Choroid plexus epithelial cell (primary cell): ENCODE measurements at regions not wholly inside any gene's neighbourhood (a gene's known extent, or its start where the extent isn't known, plus 50 kb on each side); places are given as distances from the start of the nearest gene placed in this dataset.

Experiments used
- DNase-seq: peaks from one replicate; pipeline ENCODE4 v3.0.0-alpha.2; 2010; ENCODE audit warnings: low read depth
- H3K4me3 ChIP-seq: 2 replicates; pipeline ENCODE4 v1.5.1; 2011; ENCODE audit warnings: low read depth, mild to moderate bottlenecking, control low read depth, low read length, moderate library complexity
- TF ChIP-seq, protein P1 (sequence below): conservative IDR thresholded peaks from 2 replicates; pipeline ENCODE4 v1.5.1; 2011; ENCODE audit warnings: low read depth, mild to moderate bottlenecking, control low read depth, inconsistent platforms, low read length, moderate library complexity

- no peak for DNase-seq
- TF ChIP-seq, protein P1, sequence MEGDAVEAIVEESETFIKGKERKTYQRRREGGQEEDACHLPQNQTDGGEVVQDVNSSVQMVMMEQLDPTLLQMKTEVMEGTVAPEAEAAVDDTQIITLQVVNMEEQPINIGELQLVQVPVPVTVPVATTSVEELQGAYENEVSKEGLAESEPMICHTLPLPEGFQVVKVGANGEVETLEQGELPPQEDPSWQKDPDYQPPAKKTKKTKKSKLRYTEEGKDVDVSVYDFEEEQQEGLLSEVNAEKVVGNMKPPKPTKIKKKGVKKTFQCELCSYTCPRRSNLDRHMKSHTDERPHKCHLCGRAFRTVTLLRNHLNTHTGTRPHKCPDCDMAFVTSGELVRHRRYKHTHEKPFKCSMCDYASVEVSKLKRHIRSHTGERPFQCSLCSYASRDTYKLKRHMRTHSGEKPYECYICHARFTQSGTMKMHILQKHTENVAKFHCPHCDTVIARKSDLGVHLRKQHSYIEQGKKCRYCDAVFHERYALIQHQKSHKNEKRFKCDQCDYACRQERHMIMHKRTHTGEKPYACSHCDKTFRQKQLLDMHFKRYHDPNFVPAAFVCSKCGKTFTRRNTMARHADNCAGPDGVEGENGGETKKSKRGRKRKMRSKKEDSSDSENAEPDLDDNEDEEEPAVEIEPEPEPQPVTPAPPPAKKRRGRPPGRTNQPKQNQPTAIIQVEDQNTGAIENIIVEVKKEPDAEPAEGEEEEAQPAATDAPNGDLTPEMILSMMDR, result no peak
Observed at GRCh38 chr11:30089921-30090320, 73.1 kb upstream of the KCNA4 start.

GRCh38 chr11:30091246-30091645 lies 74.4 kb upstream of the KCNA4 start:
- no peak overlapping the region for H3K4me3 ChIP-seq
- no peak for DNase-seq
- TF ChIP-seq, protein P1, result no peak

More at GRCh38 chr11:30089921-30090320, 73.1 kb upstream of the KCNA4 start:
- no peak overlapping the region for H3K4me3 ChIP-seq

DNA sequence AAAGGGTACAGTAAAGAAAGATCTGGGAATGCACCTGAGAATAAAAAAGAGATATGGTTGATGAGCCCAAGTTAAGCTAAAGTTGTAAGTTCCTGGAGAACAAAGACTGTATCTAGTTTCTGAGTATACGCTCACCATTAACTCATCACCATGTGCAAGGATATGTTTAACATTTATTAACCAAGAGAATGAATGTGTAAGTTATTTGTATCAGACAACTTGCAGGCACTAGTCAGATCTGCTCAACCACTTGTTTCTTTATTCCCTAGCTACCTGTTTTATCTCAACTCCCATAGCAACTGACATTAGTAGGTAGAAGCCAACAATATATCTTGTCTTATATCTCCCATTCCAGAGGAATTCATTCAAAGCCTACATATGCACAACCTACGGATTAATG lies 74.9 kb upstream of the KCNA4 start:
- TF ChIP-seq, protein P1, result no peak

DNA sequence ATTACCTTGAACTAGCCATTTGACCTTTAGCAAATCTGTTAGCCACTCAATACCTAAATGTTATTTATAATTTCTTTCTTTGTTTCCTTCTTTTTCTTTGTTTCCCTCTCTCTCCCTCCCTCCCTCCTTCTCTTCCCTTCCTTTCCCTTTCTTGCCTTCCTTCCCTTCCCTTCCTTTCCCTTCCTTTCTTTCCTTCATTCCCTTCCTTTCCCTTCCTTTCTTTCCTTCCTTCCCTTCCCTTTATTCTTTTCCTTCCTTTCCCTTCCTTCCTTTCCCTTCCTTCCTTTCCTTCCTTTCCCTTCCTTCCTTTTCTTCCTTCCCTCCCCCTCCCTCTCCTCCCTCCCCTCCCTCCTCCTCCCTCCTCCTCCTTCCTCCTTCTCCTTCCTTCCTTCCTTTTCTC lies 75.7 kb upstream of the KCNA4 start:
- no peak for DNase-seq
- TF ChIP-seq, protein P1, result no peak
- no peak overlapping the region for H3K4me3 ChIP-seq

More for the DNA sequence above, 74.9 kb upstream of the KCNA4 start:
- DNase-seq, result no peak
- H3K4me3 ChIP-seq, result no peak overlapping the region

DNA sequence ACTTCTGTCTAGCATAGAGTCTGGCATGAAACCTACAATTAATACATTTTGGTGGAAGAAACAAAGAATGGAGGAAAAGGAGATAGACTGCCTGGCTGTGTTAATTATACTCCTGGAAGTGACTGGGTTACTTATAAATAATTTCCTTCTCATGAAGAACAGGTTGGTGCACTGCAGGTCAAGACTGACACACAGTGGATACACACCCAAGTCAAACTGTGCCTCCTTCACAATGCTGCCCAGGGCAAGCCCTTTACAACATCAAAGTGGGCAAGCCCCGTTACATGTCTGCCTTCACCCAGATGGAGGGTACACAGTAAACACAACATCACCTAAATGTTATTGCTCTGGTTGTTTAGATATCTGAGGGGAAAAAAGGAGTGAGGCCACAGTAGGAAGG lies 83.7 kb upstream of the KCNA4 start:
- TF ChIP-seq, protein P1, result no peak
- H3K4me3 ChIP-seq, result no peak overlapping the region
- DNase-seq, result no peak

DNA sequence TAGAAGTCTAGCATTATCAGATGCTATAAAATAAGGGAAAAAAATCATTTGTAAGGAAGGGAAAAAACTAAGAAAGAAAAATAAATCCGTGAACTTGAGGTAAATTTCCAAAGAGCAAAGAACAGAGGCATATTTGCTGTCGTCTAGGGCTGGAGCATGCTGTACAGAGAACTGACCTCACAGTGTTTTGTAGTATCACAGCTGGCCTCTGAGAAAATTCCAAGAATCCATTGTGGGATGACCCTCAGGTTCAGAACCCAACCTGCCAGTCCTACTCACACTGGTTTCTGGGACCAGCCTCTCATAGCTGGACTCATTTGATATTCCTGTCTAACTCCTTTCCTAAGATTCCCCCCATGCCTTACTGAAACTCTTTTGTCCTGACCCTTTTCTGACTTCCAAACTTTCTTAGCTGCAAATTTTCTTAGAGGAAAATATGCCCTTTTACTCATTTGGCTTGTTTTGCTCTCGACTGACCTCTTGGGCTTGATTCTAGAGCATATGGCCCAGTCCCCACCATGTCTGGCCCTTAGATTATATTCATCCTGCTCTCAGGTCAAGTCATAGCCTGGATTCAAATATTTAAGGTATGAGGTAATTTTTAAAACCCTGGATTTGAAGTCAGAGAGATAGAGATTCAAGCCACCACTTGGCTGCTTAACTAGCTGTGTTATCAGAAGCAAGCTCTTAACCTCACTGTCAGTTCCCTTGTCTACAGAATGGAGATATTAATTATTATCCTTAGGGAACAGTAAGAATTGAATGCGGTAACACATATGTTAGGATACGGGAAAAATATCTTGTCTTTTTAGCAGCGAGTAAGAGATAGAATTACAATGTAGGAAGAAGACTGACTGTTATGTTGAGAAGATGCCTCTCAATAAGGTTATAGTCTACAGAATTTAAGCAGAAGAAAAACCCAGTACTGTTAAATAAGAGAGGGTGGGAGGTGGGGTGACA lies 89.7 kb upstream of the KCNA4 start:
- no peak overlapping the region for H3K4me3 ChIP-seq
- peak; percentile 2 for DNase-seq
- TF ChIP-seq, protein P1, result no peak

- no peak overlapping the region for H3K4me3 ChIP-seq
- TF ChIP-seq, protein P1, result no peak
- DNase-seq, result peak; percentile 70
Observed at GRCh38 chr11:30107899-30108298, 91.1 kb upstream of the KCNA4 start.
